Stimulated activated CD4-positive, alpha-beta T cell treated with anti-CD3 and anti-CD28 coated beads, Interleukin-1b, Interleukin-23, amount 100 ng/mL, for 1 hour (primary cell): ENCODE measurements at regions not wholly inside any gene's neighbourhood (a gene's known extent, or its start where the extent isn't known, plus 50 kb on each side); places are given as distances from the start of the nearest gene placed in this dataset.

Experiments
- DNase-seq, 2 donors: peaks; one replicate each; pipeline ENCODE4 v3.0.0-alpha.2; 2020; ENCODE audit warnings: low read depth in 2 of 2

- DNase-seq: no peak
Measured at GRCh38 chr19:27652796-27653195, 1560.2 kb downstream of the UQCRFS1 start.

- no peak for DNase-seq
Measured at GRCh38 chr19:27652281-27652680, 1560.7 kb downstream of the UQCRFS1 start.

- no peak for DNase-seq
Measured at GRCh38 chr19:27647423-27647822, 1565.5 kb downstream of the UQCRFS1 start.

DNA sequence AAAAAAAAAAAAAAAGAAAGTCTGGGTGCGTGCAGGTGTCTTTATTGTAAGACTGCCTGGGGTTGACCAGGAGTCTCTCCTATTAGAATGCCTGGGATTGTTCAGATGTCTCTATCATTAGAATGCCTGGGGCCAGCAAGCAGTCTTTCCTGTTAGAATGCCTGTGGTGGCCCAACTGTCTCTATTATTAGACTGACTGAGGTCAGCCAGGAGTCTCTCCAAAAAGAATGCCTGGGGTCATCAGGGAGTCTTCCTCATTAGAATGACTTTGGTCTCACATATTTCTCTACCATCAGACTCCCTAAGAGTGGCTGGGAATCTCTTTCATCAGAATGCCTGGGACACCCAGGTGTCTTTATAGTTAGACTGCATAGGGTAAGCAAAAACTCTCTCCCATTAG is 1577.5 kb downstream of the UQCRFS1 start:
- DNase-seq: no peak

DNA sequence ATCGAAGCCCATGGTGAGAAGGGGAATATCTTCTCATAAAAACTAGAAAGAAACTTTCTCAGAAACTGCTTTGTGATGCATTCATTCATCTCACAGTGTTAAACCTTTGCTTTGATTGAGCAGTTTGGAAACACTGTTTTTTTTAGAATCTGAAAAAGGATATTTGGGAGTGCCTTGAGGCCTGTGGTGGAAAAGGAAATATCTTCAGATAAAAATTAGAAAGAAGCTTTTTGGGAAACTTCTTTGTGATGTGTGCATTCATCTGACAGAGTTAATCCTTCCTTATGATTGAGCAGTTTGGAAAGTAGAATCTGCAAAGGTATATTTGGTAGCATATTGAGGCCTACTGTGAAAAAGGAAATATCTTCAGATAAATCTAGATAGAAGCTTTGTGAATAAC is 1594.9 kb downstream of the UQCRFS1 start:
- DNase-seq: no peak

- DNase-seq: no peak
Measured at GRCh38 chr19:27580906-27581305, 1632.0 kb downstream of the UQCRFS1 start.
